ENCODE measurements at regions not wholly inside any gene's neighbourhood (a gene's known extent, or its start where the extent isn't known, plus 50 kb on each side); places are given as distances from the start of the nearest gene placed in this dataset.

DNA sequence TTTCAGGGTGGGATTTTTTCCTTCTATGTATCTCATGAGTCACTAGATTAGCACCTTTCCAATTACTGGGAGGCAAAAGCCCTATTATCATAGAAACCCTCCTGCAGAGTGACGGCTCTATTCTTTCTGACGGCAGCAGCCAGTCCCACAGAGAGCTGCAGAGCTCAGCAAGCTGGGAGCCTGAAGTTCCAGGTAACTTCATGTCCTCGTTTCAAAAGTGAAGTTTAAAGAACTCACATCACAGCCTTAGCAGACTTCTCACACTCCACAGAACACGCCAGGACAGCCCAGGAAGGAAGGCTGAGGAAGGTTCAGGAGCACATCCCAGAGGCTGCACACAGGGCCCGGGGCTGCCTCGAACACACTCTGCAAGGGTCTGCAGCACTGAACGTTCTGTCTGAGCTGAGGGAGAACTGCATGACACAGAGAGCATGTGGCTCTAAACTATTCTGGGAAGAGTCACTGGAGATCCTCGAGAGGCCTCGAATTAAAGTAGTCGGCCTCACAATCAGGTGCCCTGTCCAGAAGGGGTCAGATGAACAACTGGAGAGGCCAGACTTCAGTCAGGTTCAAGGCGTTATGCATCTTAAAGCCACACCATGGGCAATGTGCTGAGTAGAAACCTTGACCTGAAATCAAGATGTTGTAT lies 104.2 kb upstream of the DRD2 start:
- no peak for DNase-seq (ENCODE audit: low spot score)

DNA sequence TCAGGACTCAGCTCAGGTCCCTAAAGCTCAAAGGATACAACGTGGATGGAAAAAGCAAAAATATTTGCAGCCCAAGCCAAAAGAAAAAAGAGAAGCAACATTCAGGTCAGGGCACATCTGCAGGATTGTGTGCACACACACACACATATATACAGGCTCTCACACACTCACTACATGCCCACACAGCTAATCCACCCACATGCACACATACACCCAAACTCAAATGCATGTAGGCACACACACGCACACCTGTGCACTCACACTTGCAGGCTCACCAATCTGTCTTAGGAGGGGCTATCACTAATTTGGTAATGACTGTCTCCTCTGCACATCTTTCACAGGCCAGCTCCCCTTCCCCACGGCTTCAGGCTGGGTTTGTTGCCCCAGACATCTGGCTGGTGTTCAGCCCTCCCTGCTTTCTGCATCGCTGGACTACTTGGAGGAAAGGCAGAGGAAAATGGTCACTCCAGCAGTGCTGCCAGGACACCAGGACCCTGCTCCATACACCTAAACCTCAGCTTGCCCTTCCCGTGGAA lies 103.6 kb upstream of the DRD2 start:
- DNase-seq (ENCODE audit: low spot score): no peak

DNA sequence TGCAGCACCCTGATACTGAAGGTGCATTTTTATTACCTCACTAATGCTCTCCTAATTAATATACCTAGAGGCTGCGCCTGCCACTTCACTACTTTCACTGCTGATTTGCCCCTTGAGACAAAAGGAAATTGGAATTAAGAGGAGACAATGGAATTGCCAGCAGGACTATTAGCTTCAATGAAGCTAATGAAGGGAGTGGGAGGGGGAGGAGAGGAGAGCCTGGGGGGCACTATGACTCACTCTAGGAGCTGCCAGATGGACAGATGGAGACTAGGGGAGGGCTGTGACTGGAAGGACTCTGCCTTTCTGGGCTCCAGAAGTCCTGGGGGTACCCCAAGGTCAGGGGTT lies 102.8 kb upstream of the DRD2 start:
- DNase-seq (ENCODE audit: low spot score): no peak

DNA sequence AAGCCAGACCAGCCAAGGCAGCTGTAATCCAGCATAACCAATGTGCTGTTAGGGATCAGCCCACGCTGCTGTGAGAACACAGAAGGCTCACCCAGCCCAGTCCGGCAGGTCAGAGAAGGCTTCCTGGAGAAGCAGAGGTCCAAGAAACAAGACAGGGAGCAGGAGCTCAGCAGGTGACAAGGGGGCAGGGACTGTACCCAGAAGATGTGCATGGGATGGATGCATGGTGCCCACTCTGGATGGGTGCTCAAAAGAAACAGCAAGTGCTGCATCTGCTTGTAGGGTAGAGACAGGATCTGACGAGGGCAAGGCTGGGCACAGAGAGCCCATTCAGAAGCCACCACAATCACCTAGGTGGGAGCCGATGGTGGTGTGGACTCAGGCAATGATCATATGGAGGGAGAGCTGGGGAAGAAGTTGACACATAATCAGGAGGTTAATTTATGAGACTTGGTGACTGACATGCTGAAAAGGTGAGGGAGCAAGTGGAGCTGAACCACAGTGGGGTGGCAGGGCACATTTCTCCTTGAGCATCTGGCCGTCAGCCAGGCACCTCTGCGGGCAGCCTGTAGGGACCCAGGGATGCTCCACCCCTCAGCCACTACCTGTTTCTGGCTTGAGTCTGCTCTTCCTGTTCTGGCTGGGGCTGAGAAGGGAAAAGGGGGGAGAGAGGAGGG lies 102.3 kb upstream of the DRD2 start:
- DNase-seq (ENCODE audit: low spot score): no peak

DNA sequence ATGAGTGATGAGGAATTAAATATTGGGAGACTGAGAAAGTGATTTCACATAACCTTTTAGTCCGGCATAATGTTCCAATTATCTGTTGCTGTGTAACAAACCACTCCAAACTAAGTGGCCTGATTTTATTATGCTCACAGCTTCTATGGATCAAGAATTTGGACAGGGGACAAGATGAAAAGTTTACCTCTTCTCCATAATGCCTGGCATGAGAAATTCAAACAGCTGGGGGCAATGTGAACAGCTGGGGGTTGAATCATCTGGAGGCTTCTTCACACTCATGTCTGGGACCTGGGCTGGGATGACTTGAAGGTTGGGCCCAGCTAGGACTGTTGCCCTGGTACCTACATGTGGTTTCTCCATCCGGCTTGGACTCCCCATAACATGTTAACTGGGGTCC lies 99.4 kb upstream of the DRD2 start:
- DNase-seq (ENCODE audit: low spot score): no peak

DNA sequence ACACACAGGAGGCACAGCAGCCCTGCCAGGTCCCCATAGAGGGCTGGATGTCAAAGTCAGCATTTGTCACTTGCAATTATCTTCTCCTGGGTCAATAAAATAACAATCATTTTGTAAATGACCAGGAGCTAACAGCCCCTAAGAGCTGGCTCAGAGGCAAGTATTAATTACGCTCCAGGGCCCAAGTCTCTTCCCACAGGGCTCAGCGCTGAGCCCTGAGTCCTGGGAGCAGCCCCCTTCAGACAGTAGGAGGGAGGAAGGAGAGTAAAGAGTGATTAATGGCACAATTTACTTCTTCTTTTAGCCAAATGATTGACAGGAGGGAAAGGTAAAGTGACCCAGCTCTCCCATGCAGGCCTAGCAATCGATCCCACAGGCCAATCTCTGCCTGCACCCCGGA lies 99.0 kb upstream of the DRD2 start:
- DNase-seq (ENCODE audit: low spot score): no peak

DNA sequence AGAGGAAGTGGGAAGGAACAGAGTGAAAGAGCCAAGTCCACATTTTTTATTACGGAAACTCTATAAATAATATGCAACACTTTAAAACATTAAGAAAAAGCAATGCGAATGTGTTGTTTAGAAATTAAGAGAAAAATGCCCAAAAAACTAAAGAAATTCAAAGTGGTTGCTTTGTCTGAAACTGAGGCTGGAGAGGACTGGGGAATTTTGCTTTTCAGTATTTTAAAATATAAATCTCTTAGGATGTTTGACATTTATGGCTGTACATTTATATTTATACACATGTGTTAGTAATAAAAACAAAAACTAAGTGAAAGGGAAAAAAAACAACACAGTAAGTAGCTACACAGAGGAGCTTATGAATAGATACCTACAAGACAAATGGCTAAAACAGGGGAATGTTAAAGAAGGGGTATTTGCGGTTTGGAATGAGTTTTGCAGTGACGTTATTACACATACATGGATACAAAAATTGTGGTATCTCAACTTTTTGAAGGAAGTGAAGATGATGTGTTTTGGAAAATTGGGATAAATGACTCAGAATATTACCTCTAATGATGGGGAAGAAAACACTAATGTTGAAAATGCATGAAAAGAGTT lies 97.0 kb upstream of the DRD2 start:
- no peak for DNase-seq (ENCODE audit: low spot score)

DNA sequence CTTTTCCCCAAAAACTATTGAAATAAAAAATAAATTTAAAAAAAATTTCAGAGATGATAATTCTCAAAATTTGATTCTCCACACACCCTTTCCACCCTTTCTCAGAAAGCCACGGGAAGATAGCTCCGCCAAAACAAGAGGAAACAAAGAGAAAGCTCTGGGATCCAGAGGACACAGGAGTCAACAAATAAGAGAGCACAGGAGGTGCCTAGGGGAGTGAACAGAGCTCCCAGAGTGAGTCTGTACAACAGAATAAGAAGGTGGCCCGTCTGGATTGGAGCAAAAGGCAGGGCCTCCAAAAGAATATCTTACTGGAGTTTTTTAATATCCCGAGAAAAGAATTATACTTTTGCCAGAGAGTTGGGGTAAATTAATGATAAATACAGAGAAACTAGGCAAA lies 96.3 kb upstream of the DRD2 start:
- DNase-seq (ENCODE audit: low spot score): no peak

DNA sequence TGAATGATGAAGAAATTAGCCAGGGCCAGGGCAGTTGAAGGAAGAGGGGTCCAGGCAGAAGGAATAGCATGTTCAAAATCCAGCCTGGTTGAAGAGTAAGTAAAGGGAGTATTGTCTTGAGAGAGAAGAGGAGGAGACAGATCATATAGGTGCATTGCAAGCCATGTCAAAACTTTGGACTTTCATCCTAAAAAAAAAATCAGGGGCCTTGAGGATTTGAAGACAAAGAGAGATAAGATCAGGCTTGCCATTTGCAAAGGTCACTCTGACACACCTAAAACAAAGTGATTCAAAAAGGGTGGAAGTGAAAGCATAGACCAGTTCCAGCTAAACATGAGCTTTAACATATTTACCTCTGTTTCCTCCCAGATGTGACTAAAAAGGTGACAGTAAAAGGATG lies 95.7 kb upstream of the DRD2 start:
- DNase-seq (ENCODE audit: low spot score): no peak

DNA sequence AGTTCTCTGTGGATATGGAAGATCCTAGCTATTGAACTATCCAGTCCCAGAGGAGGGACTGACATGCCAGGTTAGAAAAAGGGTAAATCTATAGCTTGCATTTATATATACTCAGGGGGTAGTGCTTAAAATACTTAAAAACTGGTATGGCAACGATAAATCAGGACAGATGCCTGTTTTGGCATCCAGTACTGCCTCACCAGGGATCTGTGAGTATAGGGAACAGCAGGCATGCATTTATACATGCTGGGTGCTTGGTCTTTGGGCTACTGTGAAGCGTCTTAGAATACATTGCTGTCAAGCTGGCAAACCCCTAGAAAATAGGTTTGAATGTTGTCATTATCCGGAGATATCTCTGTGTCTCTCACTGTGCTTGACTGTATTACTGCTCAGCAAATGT lies 94.2 kb upstream of the DRD2 start:
- DNase-seq (ENCODE audit: low spot score): no peak

DNA sequence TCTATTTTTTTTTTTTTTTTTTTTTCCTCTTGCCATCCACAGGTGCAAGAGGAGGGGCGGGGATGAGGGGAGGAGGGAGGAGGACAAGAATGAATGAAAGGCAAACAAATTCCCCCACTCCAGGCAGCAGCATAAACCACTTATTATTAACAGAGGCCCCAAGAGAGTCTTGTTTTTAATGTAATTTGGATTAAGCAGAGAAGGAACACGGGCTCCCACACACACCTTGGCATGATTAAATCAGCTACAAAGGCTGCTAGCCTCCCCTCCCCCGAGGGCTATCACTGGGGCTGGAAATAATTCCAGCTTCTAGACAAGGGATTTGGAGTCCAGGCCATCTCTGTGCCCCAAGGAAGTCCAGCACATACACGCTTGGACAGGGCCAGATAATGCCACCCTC lies 93.4 kb upstream of the DRD2 start:
- DNase-seq (ENCODE audit: low spot score): no peak

DNA sequence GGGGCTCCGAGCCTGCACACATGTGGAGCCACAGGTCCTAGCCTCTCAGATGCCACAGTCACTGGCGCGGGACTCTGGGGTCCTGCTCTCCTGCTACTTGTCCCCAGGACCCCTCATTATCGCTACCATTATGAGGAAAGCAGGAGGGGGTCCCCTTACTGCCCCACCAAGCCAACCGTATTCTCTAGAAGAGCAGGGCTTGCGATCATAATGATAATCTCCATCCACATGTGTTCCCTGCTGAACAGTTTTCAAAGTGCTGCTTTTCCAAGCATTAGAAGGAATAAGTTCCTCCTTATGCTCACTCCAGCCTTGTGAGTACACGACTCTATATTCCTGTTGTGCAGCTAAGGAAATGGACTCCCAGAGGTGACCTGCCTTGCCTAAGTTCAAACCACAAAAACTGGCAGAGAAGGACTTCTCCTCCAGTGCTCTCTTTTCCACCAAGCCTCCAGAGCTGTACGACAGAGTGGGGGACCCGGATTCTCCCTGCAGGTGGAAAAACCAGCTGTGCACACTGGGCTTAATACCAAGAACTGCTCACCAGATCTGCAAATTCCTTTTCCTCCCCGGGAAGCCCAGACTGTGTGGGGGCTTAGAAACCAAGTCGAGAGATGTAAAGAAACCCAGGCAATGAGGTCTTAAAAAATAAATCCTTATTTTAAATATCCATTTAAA lies 92.8 kb upstream of the DRD2 start:
- DNase-seq (ENCODE audit: low spot score): no peak

DNA sequence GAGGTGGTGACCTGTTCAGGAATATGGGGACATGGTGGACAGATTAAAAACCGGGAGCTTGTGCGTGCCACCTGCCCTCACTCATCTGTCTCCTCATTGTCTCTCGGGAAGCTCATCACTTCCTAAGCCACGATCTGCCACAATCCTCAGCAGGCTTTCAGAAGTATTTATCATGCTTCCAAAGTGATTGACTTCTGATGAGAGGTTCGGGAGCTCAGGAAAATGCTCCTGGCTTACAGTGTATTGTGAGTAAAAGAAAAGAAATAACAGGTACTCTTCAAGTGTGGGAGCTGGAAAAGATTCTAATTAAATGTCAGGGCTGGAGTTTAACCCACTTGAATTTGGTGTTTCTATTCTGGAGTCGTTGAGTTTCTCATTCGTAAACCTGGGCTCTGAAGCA lies 91.9 kb upstream of the DRD2 start:
- DNase-seq (ENCODE audit: low spot score): no peak

DNA sequence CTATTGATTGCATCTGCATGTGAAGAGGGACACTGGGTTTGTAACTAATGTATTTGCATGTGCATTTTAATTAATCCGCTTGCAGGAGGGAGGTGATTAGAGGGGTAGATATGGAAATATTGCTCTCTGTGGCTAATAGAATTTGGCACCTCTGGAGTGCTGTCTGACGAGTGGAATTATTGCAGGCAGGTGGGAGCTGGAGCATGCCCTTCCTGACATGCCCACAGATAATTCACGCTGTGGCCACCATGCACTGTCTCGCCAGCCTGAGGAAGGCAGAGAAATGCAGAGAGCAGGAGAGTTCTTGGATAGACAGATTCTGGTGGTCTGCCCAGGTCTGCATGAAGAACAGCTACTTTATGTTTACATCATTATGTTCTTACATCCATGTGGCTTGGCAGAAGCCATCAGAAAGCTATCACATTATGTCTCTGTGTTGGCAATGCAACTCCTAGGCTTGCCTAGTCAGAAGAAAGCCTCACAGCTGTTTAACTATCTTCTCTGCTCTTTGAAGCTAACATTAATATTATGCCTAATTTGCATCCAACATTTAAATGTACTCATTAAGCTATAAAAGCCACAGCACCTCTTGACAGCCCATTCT lies 89.4 kb upstream of the DRD2 start:
- no peak for DNase-seq (ENCODE audit: low spot score)

DNA sequence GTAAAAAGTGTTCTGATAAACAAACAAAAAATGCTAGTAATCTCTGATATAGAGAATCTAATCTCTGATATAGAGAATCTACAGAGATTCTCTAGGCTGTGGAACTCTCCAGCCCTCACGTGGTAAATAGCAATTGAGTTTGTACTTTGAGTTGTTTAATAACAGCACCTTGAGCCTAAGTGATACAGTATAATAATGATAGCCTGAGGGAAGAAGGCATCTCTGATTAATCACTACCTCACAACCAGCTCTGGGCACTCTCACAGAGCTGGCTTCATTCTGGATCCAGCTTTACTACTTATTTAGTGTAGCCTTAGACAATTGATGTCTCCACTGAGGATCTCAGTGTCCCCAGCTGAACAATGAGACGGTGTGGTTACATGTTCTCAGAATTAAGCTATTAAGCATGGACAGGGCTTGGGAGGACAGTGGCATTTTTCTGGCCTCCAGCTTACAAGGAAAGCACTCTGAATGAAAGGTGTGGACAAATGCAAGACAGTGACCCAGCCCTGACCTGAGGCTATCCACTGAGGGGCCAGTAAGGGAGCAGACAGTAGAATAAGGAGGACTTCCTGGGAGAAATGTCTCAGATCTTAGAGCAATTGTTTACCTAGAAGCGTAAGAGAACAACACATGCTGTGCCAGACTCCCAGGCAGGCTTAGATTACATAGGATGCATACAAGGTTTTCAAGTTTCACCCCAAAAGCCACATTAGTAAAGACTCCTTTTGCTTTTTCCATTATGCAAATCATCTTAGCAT lies 88.7 kb upstream of the DRD2 start:
- no peak for DNase-seq (ENCODE audit: low spot score)

DNA sequence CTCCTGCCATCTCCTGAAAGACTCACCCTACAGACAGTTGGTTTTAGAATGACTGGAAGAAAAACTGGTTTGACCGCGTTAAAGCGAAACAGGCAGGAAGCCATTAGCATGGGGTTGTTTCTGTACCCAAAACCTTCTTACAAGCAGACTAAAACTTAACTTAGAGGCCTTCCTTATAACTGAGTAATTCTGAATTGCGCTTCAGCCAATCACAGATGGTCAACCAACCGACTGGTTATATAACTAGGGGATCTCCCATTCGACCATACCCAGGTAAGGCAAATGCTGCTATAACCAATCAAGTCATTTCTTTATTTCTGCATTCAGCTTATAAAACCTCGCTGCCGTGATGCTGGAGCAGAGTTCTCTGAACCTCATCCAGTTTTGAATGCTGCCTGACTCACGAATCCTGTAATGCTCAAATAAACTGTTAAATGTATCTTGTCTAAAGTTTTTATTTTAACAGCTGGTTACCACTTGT lies 87.8 kb upstream of the DRD2 start:
- DNase-seq (ENCODE audit: low spot score): no peak

DNA sequence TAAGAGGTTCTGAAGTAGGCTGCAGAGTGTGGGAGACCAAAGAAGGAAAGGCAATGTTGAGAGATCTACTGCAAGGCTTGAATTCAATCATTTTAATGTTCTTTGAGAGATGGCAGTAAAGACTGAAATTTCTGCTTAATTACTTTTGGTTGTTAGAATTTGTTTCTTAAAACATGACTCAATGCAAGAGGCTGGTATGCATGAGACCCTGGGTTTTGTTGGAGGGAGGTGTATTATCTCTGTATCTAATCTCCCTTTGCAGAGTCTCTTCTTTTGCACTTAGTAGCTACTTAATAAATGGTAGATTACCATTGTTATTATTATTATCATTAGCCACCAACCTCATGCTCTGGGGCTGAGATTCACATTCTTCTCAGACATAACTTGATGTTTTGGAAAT lies 87.4 kb upstream of the DRD2 start:
- no peak for DNase-seq (ENCODE audit: low spot score)

DNA sequence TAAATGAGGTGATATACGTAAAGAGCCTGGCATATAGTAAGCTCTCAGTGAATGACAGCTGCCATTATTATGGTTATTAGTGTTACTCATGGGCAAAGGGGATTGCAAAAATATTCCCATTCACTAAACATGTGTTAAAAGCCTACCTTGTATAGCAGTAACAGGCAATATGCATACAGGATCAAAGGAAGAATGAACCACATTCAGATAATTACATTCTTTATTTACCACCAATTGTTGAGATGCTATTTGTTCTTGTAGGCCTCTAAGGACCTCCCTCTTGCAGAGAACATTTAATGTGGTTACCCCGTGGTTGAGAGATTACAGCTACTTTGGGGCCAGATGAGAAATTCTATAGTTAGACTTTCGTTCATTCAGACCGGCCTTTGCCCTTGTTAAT lies 82.7 kb upstream of the DRD2 start:
- DNase-seq (ENCODE audit: low spot score): no peak

DNA sequence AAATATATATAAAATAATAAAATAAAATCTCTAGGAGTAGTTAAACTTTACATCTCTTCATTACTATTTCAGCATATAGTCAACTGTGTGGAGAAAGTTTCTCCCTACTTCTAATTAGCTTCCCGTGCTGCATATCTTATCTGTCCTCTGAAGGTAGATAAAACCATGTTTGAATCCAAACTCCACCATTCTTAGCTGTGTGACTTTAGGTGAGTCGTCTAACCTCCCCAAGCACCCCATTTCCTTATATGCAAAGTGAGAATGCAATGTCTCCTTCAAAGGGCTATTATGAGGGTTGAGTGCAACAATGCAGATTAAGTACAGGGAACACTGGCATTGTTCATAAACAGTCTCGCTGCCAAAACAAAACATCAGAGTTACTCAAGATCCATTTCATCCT lies 80.8 kb upstream of the DRD2 start:
- DNase-seq (ENCODE audit: low spot score): no peak

DNA sequence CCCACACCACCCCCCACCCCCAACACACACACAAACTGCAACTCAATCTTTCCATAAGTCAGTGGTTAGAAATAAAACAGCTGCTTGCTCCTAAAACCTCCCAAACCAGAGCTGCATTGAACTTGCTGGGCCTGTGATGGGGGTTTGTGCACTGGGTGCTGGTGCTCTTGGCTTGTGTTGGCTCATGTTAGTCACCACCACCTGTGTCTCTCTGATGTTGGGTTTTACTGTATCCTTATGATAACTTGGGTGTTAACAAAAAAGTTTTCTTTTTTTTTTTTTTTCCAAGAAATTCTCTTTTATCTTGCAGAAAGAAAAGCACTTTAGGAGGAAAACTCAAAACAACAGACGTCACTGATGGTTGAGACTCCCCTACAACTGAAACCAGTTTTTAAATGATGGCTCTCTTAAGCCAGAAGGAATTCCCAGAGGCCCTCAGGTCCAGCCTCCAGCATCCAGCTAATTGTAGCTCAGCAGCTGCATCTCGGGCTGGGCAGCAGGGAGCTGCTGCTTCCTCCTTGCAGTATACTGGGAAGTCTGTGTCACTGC lies 79.9 kb upstream of the DRD2 start:
- DNase-seq (ENCODE audit: low spot score): no peak

DNA sequence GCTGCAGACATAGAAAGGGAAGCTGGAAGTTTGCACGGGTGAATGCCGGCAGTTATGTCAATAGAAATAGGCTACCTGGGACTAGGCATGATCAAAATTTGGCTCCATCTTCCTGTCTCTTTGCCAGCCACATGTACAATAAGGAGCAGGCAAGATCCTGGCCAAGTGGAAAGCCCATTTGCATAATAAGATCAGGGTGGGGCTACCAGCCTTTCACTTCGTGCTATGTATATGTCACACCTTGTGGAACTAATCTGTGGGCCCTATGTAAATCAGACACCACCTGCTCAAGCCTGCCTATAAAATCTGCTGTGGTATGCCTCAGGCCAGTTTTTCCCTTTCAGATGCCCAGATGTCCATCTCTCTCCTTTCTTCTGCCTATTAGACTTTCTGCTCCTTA lies 79.3 kb upstream of the DRD2 start:
- no peak for DNase-seq (ENCODE audit: low spot score)

DNA sequence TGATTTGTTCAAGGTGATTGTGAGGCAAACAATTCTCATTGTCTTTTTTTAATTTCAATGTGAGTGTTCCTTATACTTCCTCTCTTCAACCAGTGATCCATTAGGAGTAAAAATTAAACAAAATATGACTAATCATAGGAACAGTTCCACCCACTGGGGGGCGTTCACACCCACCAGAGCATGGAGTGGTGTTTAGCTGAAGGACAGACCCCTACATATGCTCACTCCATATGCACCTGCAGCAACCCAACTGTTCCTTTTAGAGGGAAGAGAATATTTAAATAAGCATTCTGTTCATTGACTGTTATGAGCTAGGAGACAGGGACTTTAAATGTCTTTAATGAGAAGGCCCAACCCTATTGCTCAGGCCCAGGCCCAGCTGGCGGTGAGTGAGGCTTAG lies 78.7 kb upstream of the DRD2 start:
- DNase-seq (ENCODE audit: low spot score): no peak

Measured in ecto neural progenitor cell (in vitro differentiated cells).